ENCODE measurements at regions not wholly inside any gene's neighbourhood (a gene's known extent, or its start where the extent isn't known, plus 50 kb on each side); places are given as distances from the start of the nearest gene placed in this dataset.

DNA sequence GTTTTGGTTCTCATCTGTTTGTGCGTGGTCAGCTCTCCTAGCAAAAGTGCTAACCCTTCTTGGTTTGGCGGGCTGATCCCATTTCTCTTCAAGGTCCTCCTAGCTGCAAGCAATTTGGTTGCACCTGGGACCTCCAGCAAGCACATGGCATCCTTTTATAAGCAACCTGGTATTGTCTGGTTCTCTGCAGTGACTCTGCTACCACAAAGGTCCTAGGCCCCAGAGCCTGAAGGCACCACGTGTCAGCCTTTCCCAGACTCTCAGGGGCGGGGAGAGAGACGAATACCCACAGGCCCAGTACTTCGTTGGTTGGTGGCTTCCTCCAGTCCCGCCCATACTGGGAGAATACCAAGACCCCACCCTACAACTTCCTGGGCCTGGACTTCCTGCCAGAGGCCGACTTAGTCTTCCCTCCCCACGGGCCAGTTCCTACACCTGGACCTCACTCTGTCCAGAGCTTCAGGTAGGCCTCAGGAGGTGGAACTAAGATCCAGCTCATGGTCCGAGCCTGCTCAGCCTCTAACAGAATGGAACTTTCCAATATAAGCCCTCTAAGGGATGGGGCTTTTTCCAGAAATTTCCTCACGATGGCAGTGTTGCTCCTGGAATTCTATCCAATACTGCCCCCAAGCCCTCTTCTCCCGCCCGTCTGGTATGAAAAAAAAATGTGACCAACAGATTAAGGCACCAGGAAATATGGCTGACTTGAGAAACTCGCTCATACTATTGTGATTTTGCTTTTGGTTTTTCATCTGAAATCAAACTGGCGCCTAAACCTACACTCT lies 192.5 kb upstream of the STK26 start (continued):
- TF ChIP-seq SMC3 (IDR thresholded peaks at IDR 0.05; ENCODE audit: low read depth, low read length) (peak; percentile 42), FOXM1 (IDR thresholded peaks at IDR 0.05; ENCODE audit: low read depth) (no peak), RFX5 (IDR thresholded peaks at IDR 0.05; ENCODE audit: low read length) (no peak), RCOR1 (IDR thresholded peaks at IDR 0.05; ENCODE audit: low read length) (no peak)
- TF ChIP-seq, protein P1, sequence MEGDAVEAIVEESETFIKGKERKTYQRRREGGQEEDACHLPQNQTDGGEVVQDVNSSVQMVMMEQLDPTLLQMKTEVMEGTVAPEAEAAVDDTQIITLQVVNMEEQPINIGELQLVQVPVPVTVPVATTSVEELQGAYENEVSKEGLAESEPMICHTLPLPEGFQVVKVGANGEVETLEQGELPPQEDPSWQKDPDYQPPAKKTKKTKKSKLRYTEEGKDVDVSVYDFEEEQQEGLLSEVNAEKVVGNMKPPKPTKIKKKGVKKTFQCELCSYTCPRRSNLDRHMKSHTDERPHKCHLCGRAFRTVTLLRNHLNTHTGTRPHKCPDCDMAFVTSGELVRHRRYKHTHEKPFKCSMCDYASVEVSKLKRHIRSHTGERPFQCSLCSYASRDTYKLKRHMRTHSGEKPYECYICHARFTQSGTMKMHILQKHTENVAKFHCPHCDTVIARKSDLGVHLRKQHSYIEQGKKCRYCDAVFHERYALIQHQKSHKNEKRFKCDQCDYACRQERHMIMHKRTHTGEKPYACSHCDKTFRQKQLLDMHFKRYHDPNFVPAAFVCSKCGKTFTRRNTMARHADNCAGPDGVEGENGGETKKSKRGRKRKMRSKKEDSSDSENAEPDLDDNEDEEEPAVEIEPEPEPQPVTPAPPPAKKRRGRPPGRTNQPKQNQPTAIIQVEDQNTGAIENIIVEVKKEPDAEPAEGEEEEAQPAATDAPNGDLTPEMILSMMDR (IDR thresholded peaks at IDR 0.05): peak; percentile 86
- TF ChIP-seq, protein P2, sequence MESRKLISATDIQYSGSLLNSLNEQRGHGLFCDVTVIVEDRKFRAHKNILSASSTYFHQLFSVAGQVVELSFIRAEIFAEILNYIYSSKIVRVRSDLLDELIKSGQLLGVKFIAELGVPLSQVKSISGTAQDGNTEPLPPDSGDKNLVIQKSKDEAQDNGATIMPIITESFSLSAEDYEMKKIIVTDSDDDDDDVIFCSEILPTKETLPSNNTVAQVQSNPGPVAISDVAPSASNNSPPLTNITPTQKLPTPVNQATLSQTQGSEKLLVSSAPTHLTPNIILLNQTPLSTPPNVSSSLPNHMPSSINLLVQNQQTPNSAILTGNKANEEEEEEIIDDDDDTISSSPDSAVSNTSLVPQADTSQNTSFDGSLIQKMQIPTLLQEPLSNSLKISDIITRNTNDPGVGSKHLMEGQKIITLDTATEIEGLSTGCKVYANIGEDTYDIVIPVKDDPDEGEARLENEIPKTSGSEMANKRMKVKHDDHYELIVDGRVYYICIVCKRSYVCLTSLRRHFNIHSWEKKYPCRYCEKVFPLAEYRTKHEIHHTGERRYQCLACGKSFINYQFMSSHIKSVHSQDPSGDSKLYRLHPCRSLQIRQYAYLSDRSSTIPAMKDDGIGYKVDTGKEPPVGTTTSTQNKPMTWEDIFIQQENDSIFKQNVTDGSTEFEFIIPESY (IDR thresholded peaks at IDR 0.05; ENCODE audit: borderline replicate concordance, low read depth): 0 out of 2 replicates have a peak, but pooled peaks have one; percentile 50

DNA sequence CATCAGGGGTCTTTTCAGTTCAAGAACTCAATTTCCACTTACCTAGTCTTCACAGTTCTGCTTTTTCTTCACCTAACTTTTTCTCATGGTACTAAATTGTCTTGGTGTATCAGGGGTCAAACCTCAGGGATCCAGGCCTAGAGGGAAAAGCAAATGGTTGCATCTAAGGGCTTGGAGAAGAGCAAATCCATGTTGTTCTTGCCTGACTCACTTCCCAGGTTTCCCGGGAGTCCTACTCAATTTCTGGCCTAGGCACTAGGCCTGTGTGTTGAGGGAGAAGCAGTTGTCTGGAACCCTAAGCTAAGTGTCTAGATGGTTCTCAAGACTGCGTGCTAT lies 191.9 kb upstream of the STK26 start:
- Histone ChIP-seq H3K9me2 (no peaks in the 10 kb centered on the region), H3K9ac (no peak overlapping the region), H3K4me1 (ENCODE audit: control insufficient read depth in 1 of 2, insufficient read depth in 2 of 2, low read depth in 1 of 2, low read length in 1 of 2) (peaks cover 0 to 4% of the 10 kb centered on the region in 2 experiments; a peak in 2 of 4 replicates), H3K27me3 (ENCODE audit: insufficient read depth) (no peaks in the 10 kb centered on the region), H3F3A (replicated peaks; ENCODE audit: insufficient read depth) (no peaks in the 10 kb centered on the region), H3K4me2 (peak overlapping the region; percentile 50), H3K4me3 (ENCODE audit: low read depth in 2 of 2, low read length in 1 of 2) (peak overlapping the region in 1 of 2 experiments; percentile 35; a peak in 1 of 4 replicates), H3K9me3 (no peaks in the 10 kb centered on the region), H2AFZ (ENCODE audit: low read depth) (peak overlapping the region; percentile 81), H3K27ac (ENCODE audit: low read depth in 2 of 2, low read length in 1 of 2) (no peak overlapping the region), H3K79me2 (ENCODE audit: insufficient read depth) (no peaks in the 10 kb centered on the region), H3K36me3 (replicated peaks in 1 of 2; ENCODE audit: control insufficient read depth in 1 of 2, insufficient read depth in 2 of 2, low read length in 1 of 2) (no peaks in the 10 kb centered on the region), H4K20me1 (ENCODE audit: insufficient read depth) (no peaks in the 10 kb centered on the region)
- POLR2A ChIA-PET: no interaction called here
- TF ChIP-seq TCF12 (IDR thresholded peaks at IDR 0.05): no peak
- TF ChIP-seq, protein P1 (IDR thresholded peaks at IDR 0.05): no peak
- no peak for TF ChIP-seq FOXJ3 (CRISPR knock-in tag; IDR thresholded peaks at IDR 0.05)
- TF ChIP-seq, protein P3, sequence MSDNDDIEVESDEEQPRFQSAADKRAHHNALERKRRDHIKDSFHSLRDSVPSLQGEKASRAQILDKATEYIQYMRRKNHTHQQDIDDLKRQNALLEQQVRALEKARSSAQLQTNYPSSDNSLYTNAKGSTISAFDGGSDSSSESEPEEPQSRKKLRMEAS (IDR thresholded peaks at IDR 0.05; ENCODE audit: low read depth): no peak
- TF ChIP-seq MXI1 (IDR thresholded peaks at IDR 0.05; ENCODE audit: low read depth, low read length): no peak
- TF ChIP-seq RAD21 (IDR thresholded peaks at IDR 0.05; ENCODE audit: low read length): no peak
- no peak for TF ChIP-seq EZH2phosphoT487 (IDR thresholded peaks at IDR 0.05; ENCODE audit: borderline replicate concordance, low read depth)
- no peak for DNase-seq
- CTCF ChIA-PET: interaction anchor here (1.5 to 3.0 kb wide), 2 partner anchors 9 to 11 kb away, joined by 7 to 20 read pairs; no protein-coding TSS in a partner anchor
- 85% methylated on average over 2 of the region's 2 CpGs for WGBS (ENCODE audit: low lambda C conversion rate)

Data from SK-N-SH (cell line).